SK-N-MC (cell line): ENCODE measurements at regions not wholly inside any gene's neighbourhood (a gene's known extent, or its start where the extent isn't known, plus 50 kb on each side); places are given as distances from the start of the nearest gene placed in this dataset.

Experiments used
- DNase-seq: peaks from one replicate; pipeline ENCODE4 v3.0.0-alpha.2; 2011; ENCODE audit warnings: low read depth, low spot score
- H3K27ac ChIP-seq: fragments of 200-600 bp; sonication (generic); 2 replicates; pipeline ENCODE4 v1.5.1; 2016; ENCODE audit warnings: mixed run types
- H3K36me3 ChIP-seq: fragments of 200-600 bp; sonication (generic); 2 replicates; pipeline ENCODE4 v1.6.1; 2017; ENCODE audit warnings: antibody characterized with exemption, low read length, mixed read lengths; ENCODE audit not compliant: insufficient read depth
- H3K4me3 ChIP-seq: fragments of 200-600 bp; sonication (generic); 2 replicates; pipeline ENCODE4 v1.5.1; 2016
- H3K9ac ChIP-seq: fragments of 200-600 bp; sonication (generic); 2 replicates; pipeline ENCODE4 v1.8.0; 2017; ENCODE audit warnings: mixed run types, mixed read lengths; ENCODE audit not compliant: insufficient read length
- H3K9me3 ChIP-seq: fragments of 200-600 bp; sonication (generic); 2 replicates; pipeline ENCODE4 v1.6.1; 2017; ENCODE audit warnings: low read depth, mild to moderate bottlenecking, antibody characterized with exemption, low read length, moderate library complexity, mixed read lengths
- EZH2 ChIP-seq: fragments of 200-600 bp; sonication (generic); IDR thresholded peaks from one replicate; pipeline ENCODE4 v1.6.1; 2017; ENCODE audit warnings: antibody characterized with exemption
- FOXP2 ChIP-seq: optimal IDR thresholded peaks from 2 replicates; pipeline ENCODE3; 2011; ENCODE audit warnings: mild to moderate bottlenecking, moderate library complexity; ENCODE audit not compliant: insufficient read depth; ENCODE audit errors: extremely low read length, control extremely low read depth
- POLR2AphosphoS5 ChIP-seq: IDR thresholded peaks from 2 replicates; pipeline ENCODE4 v1.6.1; 2012; ENCODE audit warnings: mild to moderate bottlenecking, low read depth, low read length, borderline replicate concordance

- TF ChIP-seq EZH2 (no peak), FOXP2 (no peak), POLR2AphosphoS5 (no peak)
- no peaks in the 10 kb centered on the region for H3K36me3 ChIP-seq
- no peak overlapping the region for H3K4me3 ChIP-seq
- DNase-seq, result no peak
- no peak overlapping the region for H3K27ac ChIP-seq
- no peaks in the 10 kb centered on the region for H3K9me3 ChIP-seq
- no peak overlapping the region for H3K9ac ChIP-seq
Measured at GRCh38 chr10:91050371-91051034, 129.6 kb upstream of the ANKRD1 start.

GRCh38 chr10:91051829-91052228 lies 130.9 kb upstream of the ANKRD1 start:
- no peak overlapping the region for H3K27ac ChIP-seq
- no peaks in the 10 kb centered on the region for H3K36me3 ChIP-seq
- H3K4me3 ChIP-seq, result no peak overlapping the region
- TF ChIP-seq EZH2 (no peak), FOXP2 (no peak), POLR2AphosphoS5 (no peak)
- no peaks in the 10 kb centered on the region for H3K9me3 ChIP-seq
- no peak for DNase-seq
- no peak overlapping the region for H3K9ac ChIP-seq

- H3K36me3 ChIP-seq, result no peaks in the 10 kb centered on the region
- no peak overlapping the region for H3K4me3 ChIP-seq
- TF ChIP-seq POLR2AphosphoS5 (no peak), FOXP2 (no peak), EZH2 (no peak)
- no peak for DNase-seq
- H3K9me3 ChIP-seq, result no peaks in the 10 kb centered on the region
- no peak overlapping the region for H3K27ac ChIP-seq
- no peak overlapping the region for H3K9ac ChIP-seq
Measured at GRCh38 chr10:91054325-91054724, 133.4 kb upstream of the ANKRD1 start.

- Histone ChIP-seq H3K9me3 (no peaks in the 10 kb centered on the region), H3K4me3 (no peak overlapping the region), H3K27ac (no peak overlapping the region), H3K36me3 (no peaks in the 10 kb centered on the region), H3K9ac (no peak overlapping the region)
- DNase-seq, result no peak
- TF ChIP-seq POLR2AphosphoS5 (no peak), FOXP2 (no peak), EZH2 (no peak)
Measured at GRCh38 chr10:91061187-91061586, 140.3 kb upstream of the ANKRD1 start.

- Histone ChIP-seq H3K9ac (no peak overlapping the region), H3K27ac (no peak overlapping the region), H3K4me3 (no peak overlapping the region), H3K36me3 (no peaks in the 10 kb centered on the region), H3K9me3 (no peaks in the 10 kb centered on the region)
- DNase-seq, result no peak
- TF ChIP-seq FOXP2 (no peak), EZH2 (no peak), POLR2AphosphoS5 (no peak)
Measured at GRCh38 chr10:91061608-91062007, 140.7 kb upstream of the ANKRD1 start.

- Histone ChIP-seq H3K9ac (no peak overlapping the region), H3K27ac (no peak overlapping the region), H3K36me3 (no peaks in the 10 kb centered on the region), H3K9me3 (no peaks in the 10 kb centered on the region), H3K4me3 (no peak overlapping the region)
- DNase-seq, result no peak
- no peak for TF ChIP-seq FOXP2
- no peak for TF ChIP-seq POLR2AphosphoS5
- no peak for TF ChIP-seq EZH2
Measured at GRCh38 chr10:91062091-91062490, 141.2 kb upstream of the ANKRD1 start.

GRCh38 chr10:91071786-91072185 lies 148.7 kb upstream of the PCGF5 start:
- TF ChIP-seq EZH2 (no peak), POLR2AphosphoS5 (no peak), FOXP2 (no peak)
- Histone ChIP-seq H3K36me3 (no peaks in the 10 kb centered on the region), H3K9ac (no peak overlapping the region), H3K27ac (no peak overlapping the region), H3K4me3 (no peak overlapping the region), H3K9me3 (no peaks in the 10 kb centered on the region)
- no peak for DNase-seq

- TF ChIP-seq FOXP2 (no peak), EZH2 (no peak), POLR2AphosphoS5 (no peak)
- DNase-seq, result no peak
- H3K27ac ChIP-seq, result no peak overlapping the region
- no peak overlapping the region for H3K4me3 ChIP-seq
- H3K9ac ChIP-seq, result no peak overlapping the region
- no peaks in the 10 kb centered on the region for H3K36me3 ChIP-seq
- H3K9me3 ChIP-seq, result no peaks in the 10 kb centered on the region
Measured at GRCh38 chr10:91073286-91073979, 147.0 kb upstream of the PCGF5 start.

GRCh38 chr10:91076991-91077548 lies 143.4 kb upstream of the PCGF5 start:
- Histone ChIP-seq H3K4me3 (peak overlapping the region; percentile 53), H3K36me3 (no peaks in the 10 kb centered on the region), H3K27ac (peak overlapping the region; percentile 31; the same call in 1 of the 2 replicates), H3K9ac (peak overlapping the region; percentile 55), H3K9me3 (no peaks in the 10 kb centered on the region)
- DNase-seq, result no peak
- TF ChIP-seq FOXP2 (no peak), POLR2AphosphoS5 (no peak)
